ENCODE measurements at regions not wholly inside any gene's neighbourhood (a gene's known extent, or its start where the extent isn't known, plus 50 kb on each side); places are given as distances from the start of the nearest gene placed in this dataset.

DNA sequence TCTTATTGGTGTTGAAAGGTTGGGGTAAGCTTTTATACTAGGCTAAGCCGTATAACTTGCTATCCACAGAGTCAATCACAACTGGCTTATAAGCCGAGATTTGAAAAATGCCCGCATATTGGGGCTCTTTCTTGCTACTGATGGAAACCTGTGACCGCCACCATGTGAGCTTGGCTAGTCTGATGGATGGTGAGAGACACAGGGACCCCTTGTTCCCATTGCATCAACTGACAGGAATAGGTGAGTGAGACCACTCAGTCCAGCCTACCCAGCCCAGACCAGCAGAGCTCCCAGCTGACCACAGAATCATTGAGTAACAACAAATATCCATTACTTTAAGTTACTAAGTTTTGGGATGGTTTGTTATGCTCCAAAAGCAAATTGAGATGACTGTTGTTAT, 676.4 kb upstream of the HS6ST1 start:
- BruUV-seq (replicated peaks) = no TSS peak
- ChIA-PET CTCF (no interaction called here), POLR2A (no interaction called here)
- H3K9me1 ChIP-seq (replicated peaks; ENCODE audit: control insufficient read depth, extremely low read depth, insufficient read depth, low read length) = no peaks in the 10 kb centered on the region
- H3K36me3 ChIP-seq (ENCODE audit: control insufficient read depth in 2 of 2, extremely low read depth in 1 of 2, insufficient read depth in 2 of 2, low read length in 2 of 2) = no peaks in the 10 kb centered on the region
- no peaks in the 10 kb centered on the region for H3K79me2 ChIP-seq (ENCODE audit: control insufficient read depth, insufficient read depth, low read length)
- TF ChIP-seq EZH2 (IDR thresholded peaks at IDR 0.05; ENCODE audit: borderline replicate concordance, low read depth, low read length, severe bottlenecking) (no peak), JUN (IDR thresholded peaks at IDR 0.05; ENCODE audit: borderline replicate concordance, insufficient read depth, insufficient read length, low read depth) (no peak), CTCF (IDR thresholded peaks at IDR 0.05; ENCODE audit: extremely low read depth in 1 of 2, insufficient read depth in 1 of 2, low read depth in 1 of 2, low read length in 2 of 2) (no peak), POLR2A (IDR thresholded peaks at IDR 0.05; ENCODE audit: low read depth, low read length) (no peak), FOS (IDR thresholded peaks at IDR 0.05; ENCODE audit: borderline replicate concordance, insufficient read depth, low read length) (no peak), GATA2 (IDR thresholded peaks at IDR 0.05; ENCODE audit: insufficient read depth, insufficient read length, low read depth, low read length) (no peak), POLR2AphosphoS5 (IDR thresholded peaks at IDR 0.05; ENCODE audit: insufficient read depth, low read depth, low read length) (no peak), MAX (IDR thresholded peaks at IDR 0.05; ENCODE audit: insufficient read depth, insufficient read length) (no peak)
- H2AFZ ChIP-seq (ENCODE audit: low read depth, low read length) = no peak overlapping the region
- H4K20me1 ChIP-seq (replicated peaks; ENCODE audit: control insufficient read depth, extremely low read depth, insufficient read depth, low read length) = no peaks in the 10 kb centered on the region
- H3K9ac ChIP-seq (replicated peaks; ENCODE audit: extremely low read depth, insufficient read depth, low read length) = no peak overlapping the region
- no peaks in the 10 kb centered on the region for H3K27me3 ChIP-seq (ENCODE audit: control insufficient read depth in 2 of 2, insufficient read depth in 2 of 2, low read length in 2 of 2)
- H3K4me3 ChIP-seq (replicated peaks in 1 of 3; ENCODE audit: insufficient read depth in 1 of 3, low read depth in 1 of 3, low read length in 3 of 3) = no peak overlapping the region
- intact Hi-C loops (cut with micrococcal nuclease) (no loop called here), dilution Hi-C loops (cut with MboI; ENCODE audit: extremely low pct_ligation_motif_present, low sequenced_read_pairs) (no loop called here)
- H3K4me2 ChIP-seq (ENCODE audit: insufficient read depth, low read length) = no peak overlapping the region
- H3K27ac ChIP-seq (ENCODE audit: insufficient read depth, low read depth, low read length) = no peak overlapping the region
- FAIRE-seq (no peak), DNase-seq (ENCODE audit: low read depth, low spot score) (no peak)
- H3K9me3 ChIP-seq (replicated peaks; ENCODE audit: control insufficient read depth, insufficient read depth, low read length) = peaks cover 4% of the 10 kb centered on the region
- H3K4me1 ChIP-seq (ENCODE audit: control insufficient read depth, extremely low read depth, insufficient read depth, low read length) = no peaks in the 10 kb centered on the region
